Pancreas (tissue), 10 donors: ENCODE measurements at regions not wholly inside any gene's neighbourhood (a gene's known extent, or its start where the extent isn't known, plus 50 kb on each side); places are given as distances from the start of the nearest gene placed in this dataset.

Source experiments
- ATAC-seq, 4 donors: fragments of 200-7000 bp; cut with Tn5 transposase; one replicate each; pipeline versions ENCODE4 v1.8.0 to v1.9.1; 2020; ENCODE audit warnings: mild to moderate bottlenecking in 4 of 4, moderate library complexity in 4 of 4
- DNase-seq, 6 donors: peaks; one replicate each; pipeline ENCODE4 v3.0.0-alpha.2; 2020
- FAIRE-seq: peaks from 2 replicates; lab custom pipeline; 2012; peaks lifted over from hg19 to GRCh38; lab: Jason Lieb, UNC
- H3K27ac ChIP-seq, 4 donors: fragments of 200-600 bp; sonication (generic); 1 replicate in 3 of 4; 2 replicates in 1 of 4; pipeline versions ENCODE4 v1.5.0 to v1.8.0; 2020
- H3K27me3 ChIP-seq, 4 donors: fragments of 200-600 bp; one replicate each; pipeline ENCODE4 v1.8.0; 2021
- H3K36me3 ChIP-seq, 3 donors: fragments of 200-600 bp; sonication (generic) in 1 of 3; one replicate each; pipeline versions ENCODE4 v1.5.0 to v1.8.0; 2020 to 2021
- H3K4me1 ChIP-seq, 3 donors: fragments of 200-600 bp; one replicate each; pipeline ENCODE4 v1.8.0; 2021
- H3K4me3 ChIP-seq, 4 donors: fragments of 200-600 bp; sonication (generic) in 2 of 4; one replicate each; pipeline versions ENCODE4 v1.5.0 to v1.8.0; 2020 to 2021
- H3K9me3 ChIP-seq, 4 donors: fragments of 200-600 bp; one replicate each; pipeline ENCODE4 v1.8.0; 2021
- CTCF ChIP-seq, 4 donors: fragments of 200-600 bp; sonication (generic) in 3 of 4; IDR thresholded peaks; one replicate each; pipeline versions ENCODE4 v1.5.0 to v1.8.0; 2021; ENCODE audit warnings: antibody characterized with exemption in 4 of 4
- WGBS, 2 donors: extraction: QIAGEN DNeasy Blood & Tissue Kit; methylation state at CpG; one replicate each; pipeline ENCODE4 v1.1.7; 2013; 5-methylcytosine and 5-hydroxymethylcytosine counted together
- intact Hi-C, 3 donors: fragments of 100-400 bp; cut with DNase I; formaldehyde crosslinking; loops; one replicate each; pipeline versions ENCODE4 v1.11.1 to v1.14.2; 2022
- donor health status: healthy with polysubstance abuse.
- donor health status: DM: no; HTN: no; CAD: no; lungs with moderate emphysema.
- donor health status: DM: no; HTN: no; CAD: no.
- donor health status: control.
- donor health status: control.
- donor health status: Bipolar disorder and iron deficiency.
- donor health status: DM: yes; HTN: yes; CAD: no.
- donor health status: DM: no; HTN: no; CAD: no.
- donor health status: DM: no; HTN: no; CAD: no.
- donor health status: DM: yes; HTN: yes; CAD: no.

DNA sequence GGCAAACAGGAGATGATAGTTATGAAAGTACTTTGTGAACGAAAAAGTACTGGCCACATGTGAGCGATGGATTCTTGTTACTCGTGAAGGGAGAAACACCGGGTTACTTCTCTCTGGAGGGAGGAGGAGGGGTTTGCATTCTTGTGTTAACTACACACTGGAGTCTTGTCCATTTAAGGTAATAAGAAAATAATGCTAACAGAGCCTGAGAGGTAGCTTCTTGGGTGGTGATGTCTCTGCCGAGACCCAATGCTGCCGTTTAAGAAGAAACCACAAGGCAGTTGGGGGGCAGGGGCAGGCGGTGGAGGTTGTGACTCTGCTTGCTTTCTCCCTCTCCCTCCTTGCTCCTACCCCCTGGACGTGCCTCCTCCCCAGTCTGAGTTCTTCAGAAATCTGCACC, 100.9 kb upstream of the ROPN1 start:
- WGBS, 2 donors, result 83 to 93% methylated on average over 8 of the region's 8 CpGs
- Histone ChIP-seq H3K27me3 (no peaks in the 10 kb centered on the region), H3K27ac (no peak overlapping the region), H3K4me3 (no peak overlapping the region), H3K4me1 (no peaks in the 10 kb centered on the region), H3K9me3 (no peaks in the 10 kb centered on the region), H3K36me3 (no peaks in the 10 kb centered on the region)
- intact Hi-C loops, result no loop called here
- DNase-seq, result no peak
- FAIRE-seq, result no peak
- no peak for ATAC-seq
- TF ChIP-seq CTCF (IDR thresholded peaks at IDR 0.05), result no peak

DNA sequence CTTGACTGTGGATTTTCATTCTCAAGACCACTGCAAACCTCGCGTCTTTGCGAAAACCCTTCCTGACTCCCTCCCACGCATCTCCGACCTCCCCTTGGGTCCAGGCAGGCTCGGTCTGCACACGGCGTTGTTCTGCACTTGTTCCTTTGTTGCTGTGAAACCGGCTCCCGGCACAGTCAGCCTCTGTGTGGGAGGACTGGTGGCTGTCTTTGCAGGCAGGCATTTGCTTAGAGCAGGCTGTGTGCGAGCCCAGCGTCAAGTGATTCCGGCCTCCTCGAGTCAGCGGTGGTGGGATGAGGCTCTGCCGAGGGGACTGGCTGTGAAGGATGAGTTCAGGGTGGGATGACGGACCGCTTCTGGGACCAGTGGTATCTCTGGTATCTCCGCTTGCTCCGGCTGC, 102.6 kb upstream of the ROPN1 start:
- ATAC-seq, result no peak
- no peak overlapping the region for H3K4me3 ChIP-seq
- intact Hi-C loops, result no loop called here
- no peaks in the 10 kb centered on the region for H3K27me3 ChIP-seq
- no peak overlapping the region for H3K27ac ChIP-seq
- no peak for DNase-seq
- TF ChIP-seq CTCF (IDR thresholded peaks at IDR 0.05), result no peak
- WGBS, 2 donors, result 92 to 93% methylated on average over 20 of the region's 20 CpGs
- H3K4me1 ChIP-seq, result no peaks in the 10 kb centered on the region
- no peaks in the 10 kb centered on the region for H3K9me3 ChIP-seq
- no peak for FAIRE-seq
- H3K36me3 ChIP-seq, result no peaks in the 10 kb centered on the region

- Histone ChIP-seq H3K4me1 (no peaks in the 10 kb centered on the region), H3K4me3 (no peak overlapping the region), H3K9me3 (no peaks in the 10 kb centered on the region), H3K27me3 (no peaks in the 10 kb centered on the region), H3K27ac (no peak overlapping the region), H3K36me3 (no peaks in the 10 kb centered on the region)
- no peak for ATAC-seq
- intact Hi-C loops, result no loop called here
- no peak for TF ChIP-seq CTCF (IDR thresholded peaks at IDR 0.05)
- DNase-seq, result no peak
- no peak for FAIRE-seq
- 65 to 71% methylated on average over 5 of the region's 5 CpGs for WGBS, 2 donors
Measured at GRCh38 chr3:124097362-124098131, 105.6 kb upstream of the ROPN1 start.

DNA sequence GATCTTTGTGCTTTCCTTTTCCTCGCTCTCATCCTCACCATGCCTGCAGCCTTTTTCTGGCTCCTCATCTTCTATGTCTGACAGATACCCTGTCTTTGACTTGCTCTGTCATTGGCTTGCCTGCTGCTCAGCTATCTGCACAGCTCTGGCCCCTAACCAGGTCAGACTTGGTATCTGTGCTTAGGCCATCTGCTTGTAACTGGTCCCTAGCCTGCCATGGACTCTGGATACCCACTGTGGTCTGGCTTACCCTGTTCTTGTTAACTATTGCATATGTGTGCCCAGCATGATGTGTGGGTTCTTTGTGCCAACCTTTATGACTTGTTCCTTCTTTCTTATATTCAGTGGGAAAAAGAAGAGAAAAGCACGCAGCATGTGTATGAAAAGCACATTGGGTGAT, 109.7 kb upstream of the ROPN1 start:
- Histone ChIP-seq H3K4me3 (no peak overlapping the region), H3K4me1 (no peaks in the 10 kb centered on the region), H3K27me3 (no peaks in the 10 kb centered on the region), H3K9me3 (no peaks in the 10 kb centered on the region), H3K36me3 (no peaks in the 10 kb centered on the region), H3K27ac (no peak overlapping the region)
- FAIRE-seq (no peak), DNase-seq (no peak), ATAC-seq (no peak)
- 95 to 97% methylated on average over 2 of the region's 2 CpGs for WGBS, 2 donors
- intact Hi-C loops, result no loop called here
- no peak for TF ChIP-seq CTCF (IDR thresholded peaks at IDR 0.05)

DNA sequence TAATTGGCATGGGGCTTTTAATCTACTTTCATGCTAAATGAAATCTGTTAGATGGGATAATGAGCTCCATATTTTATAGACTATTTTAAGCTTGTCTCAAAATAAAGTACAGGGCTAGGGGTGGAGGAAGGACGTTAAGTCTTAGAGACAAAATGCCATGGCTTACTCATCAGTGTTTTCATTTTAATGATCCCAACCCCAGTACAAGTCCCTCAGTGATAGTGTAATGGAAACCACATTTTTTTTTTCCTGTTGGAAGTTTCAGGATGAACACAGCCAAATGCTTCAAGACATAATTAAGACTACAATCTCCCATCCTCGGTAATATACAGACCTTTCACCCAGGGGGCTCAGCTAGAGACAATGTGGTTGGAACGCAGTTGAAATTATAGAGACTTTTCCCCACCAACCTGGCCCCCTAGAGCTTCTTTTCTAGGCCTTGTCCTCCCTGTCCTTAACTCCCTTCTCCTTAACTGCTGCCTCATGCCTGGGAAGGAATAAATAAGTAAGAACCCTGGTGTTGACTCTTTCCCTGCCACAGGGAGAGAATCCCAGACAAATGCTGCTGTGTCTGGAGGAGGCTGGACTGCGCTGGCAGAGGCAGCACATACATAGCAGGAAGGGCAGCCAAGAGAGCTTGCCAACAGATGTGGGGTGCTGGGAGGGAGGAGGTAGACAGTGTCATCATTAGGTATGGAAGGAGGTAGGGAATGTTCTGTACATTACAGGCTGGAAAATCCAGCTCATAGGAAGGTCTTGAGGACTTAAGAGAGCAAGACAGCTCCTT, 115.4 kb upstream of the ROPN1 start:
- 78 to 79% methylated on average over 4 of the region's 4 CpGs for WGBS, 2 donors

More for the DNA sequence above, 115.4 kb upstream of the ROPN1 start:
- no peak for DNase-seq
- no peak overlapping the region for H3K4me3 ChIP-seq
- no peak for ATAC-seq
- H3K36me3 ChIP-seq, result no peaks in the 10 kb centered on the region
- no peak for FAIRE-seq
- no peak for TF ChIP-seq CTCF (IDR thresholded peaks at IDR 0.05)
- no peak overlapping the region for H3K27ac ChIP-seq
- no peaks in the 10 kb centered on the region for H3K27me3 ChIP-seq
- intact Hi-C loops, result no loop called here
- no peaks in the 10 kb centered on the region for H3K4me1 ChIP-seq
- H3K9me3 ChIP-seq, result no peaks in the 10 kb centered on the region
